GM08714 (cell line): ENCODE measurements at regions not wholly inside any gene's neighbourhood (a gene's known extent, or its start where the extent isn't known, plus 50 kb on each side); places are given as distances from the start of the nearest gene placed in this dataset.

Experiments
- H3K4me3 ChIP-seq: fragments of 200-500 bp; sonication (Bioruptor generic); 2 replicates; pipeline ENCODE4 v1.5.1; 2014; ENCODE audit warnings: mild to moderate bottlenecking, low read length, inconsistent platforms
- ZNF274 ChIP-seq: IDR thresholded peaks from 2 replicates; pipeline ENCODE4 v1.6.1; 2012; ENCODE audit warnings: mild to moderate bottlenecking, low read depth, low read length

- H3K4me3 ChIP-seq: no peak overlapping the region
- TF ChIP-seq ZNF274: no peak
These were observed 418.5 kb downstream of the SHQ1 start for GRCh38 chr3:72429589-72430353.

DNA sequence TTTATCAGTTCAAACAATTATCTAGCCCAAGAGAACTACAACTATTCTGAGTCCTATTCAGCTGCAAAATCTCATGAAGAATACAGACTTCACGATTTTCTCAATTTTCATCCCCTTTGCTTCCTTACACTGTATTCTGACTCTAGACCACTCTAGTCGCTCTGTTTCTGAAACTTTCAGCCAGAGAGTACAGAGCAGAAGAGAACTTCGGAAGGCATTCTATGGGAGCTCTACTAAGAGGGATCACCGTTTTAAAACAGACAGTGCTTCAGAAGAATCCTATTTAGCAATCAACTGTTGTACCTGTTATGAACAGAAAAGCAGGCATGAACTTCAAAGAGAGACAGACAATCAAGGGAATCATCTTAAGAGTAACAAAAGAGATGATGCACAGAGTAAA, 419.4 kb downstream of the SHQ1 start:
- no peak overlapping the region for H3K4me3 ChIP-seq
- TF ChIP-seq ZNF274: no peak

DNA sequence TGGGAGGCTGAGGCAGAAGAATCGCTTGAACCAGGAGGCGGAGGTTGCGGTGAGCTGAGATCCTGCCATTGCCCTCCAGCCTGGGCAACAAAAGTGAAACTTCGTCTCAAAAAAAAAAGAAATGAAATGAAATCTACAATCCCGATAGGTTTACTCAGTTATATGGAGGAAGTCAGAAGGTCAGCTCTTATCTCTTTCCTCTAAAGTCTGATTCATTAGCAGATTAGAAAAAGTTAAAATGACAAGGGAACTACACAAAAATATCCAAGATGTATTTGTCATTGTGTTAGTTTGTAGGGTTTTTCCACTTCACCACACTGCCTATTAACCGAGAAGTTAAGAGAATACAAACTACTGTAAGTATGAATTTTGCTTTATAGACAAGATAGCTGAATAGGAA, 420.6 kb downstream of the SHQ1 start:
- no peak for TF ChIP-seq ZNF274
- H3K4me3 ChIP-seq: no peak overlapping the region

DNA sequence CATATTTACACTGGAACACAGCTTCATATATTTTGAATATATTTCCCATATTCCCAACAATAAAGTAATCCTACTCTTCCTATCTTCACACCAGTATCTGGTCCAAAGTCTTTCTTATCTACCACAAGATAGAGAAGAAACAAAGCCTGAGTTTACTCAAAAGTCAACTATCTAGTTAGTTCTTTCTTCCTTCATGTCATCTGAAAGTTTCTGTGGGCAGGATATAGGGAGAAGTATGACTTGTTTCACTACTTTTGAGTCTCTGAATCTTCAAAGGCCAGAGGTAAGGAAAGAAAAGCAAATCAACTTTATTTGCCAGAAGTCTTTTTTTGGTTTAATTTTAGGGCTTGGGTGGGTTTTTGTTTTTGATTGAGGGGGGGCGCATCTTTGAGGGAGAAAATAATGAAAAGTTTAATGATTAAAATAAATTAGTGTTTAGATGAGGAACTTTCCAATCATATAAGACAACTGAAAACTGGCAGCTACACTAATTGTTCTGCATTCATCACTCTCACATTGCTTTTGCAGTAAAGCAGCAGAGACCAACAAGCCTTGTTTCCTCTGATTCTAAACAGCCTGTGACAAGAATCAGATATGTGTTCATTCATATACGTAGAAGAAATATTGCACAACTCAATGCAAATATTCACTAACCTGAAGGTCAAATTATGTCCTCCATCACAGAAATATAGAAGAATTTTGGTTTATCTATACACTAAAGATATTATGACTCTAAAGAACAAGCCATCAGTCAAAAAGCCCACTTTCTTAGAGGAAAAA, 421.4 kb downstream of the SHQ1 start:
- no peak for TF ChIP-seq ZNF274

DNA sequence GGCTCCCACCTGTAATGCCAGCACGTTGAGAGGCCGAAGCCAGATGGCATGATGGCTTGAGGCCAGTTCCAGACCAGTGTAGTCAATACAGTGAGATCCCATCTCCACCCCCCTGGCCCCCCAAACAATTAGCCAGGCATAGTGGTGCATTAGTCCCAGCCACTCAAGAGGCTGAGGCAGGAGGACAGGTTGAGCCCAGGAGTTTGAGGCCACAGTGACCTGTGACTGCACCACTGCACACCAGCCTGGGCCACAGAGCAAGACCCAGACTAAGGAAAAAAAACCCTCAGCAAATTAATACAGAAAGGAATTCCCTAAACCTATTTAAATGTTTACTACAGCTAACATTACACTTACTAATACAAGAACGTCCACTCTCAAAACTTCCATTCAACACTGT, 424.6 kb downstream of the SHQ1 start:
- TF ChIP-seq ZNF274: no peak

More for the DNA sequence above, 421.4 kb downstream of the SHQ1 start:
- H3K4me3 ChIP-seq: no peak overlapping the region

GRCh38 chr3:72421786-72422185, 426.5 kb downstream of the SHQ1 start:
- TF ChIP-seq ZNF274: no peak
- no peak overlapping the region for H3K4me3 ChIP-seq

More for the DNA sequence above, 424.6 kb downstream of the SHQ1 start:
- H3K4me3 ChIP-seq: no peak overlapping the region

DNA sequence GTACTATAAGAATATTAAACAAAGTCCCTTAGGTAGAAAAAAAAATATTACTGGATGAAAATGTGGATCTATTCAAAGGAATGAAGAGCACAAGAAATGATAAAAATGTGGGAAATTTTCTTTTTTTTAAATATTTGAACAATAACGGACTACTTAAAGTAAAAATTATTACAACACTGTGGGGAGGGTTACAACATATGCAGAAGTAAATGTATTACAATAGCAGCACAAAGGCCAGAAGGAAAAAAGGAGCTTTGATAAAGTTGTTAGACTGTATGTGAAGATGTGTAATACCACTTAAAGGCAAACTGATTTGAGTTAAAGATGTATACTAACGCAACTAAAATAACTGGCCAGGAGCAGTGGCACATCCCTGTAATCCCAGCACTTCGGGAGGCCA, 427.1 kb downstream of the SHQ1 start:
- no peak for TF ChIP-seq ZNF274
- no peak overlapping the region for H3K4me3 ChIP-seq

DNA sequence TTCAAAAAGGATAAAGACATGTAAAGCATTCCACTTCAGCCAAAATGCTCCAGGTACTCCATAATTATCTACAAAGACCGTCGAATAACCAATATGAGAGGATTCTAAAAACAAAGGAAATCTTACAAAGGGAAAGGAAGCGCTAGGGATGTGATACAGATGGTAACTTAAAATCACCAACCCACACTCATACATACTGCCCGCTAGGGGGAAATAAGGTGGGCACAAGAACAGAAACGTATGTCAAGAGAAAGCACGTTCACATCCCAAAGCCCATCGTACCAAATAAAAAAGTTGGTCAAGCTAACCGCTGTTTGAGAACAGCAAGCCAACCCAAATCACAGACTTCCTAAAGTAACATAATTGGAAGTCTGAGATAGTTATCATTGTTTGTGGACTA, 429.4 kb downstream of the SHQ1 start:
- no peak overlapping the region for H3K4me3 ChIP-seq
- TF ChIP-seq ZNF274: no peak

DNA sequence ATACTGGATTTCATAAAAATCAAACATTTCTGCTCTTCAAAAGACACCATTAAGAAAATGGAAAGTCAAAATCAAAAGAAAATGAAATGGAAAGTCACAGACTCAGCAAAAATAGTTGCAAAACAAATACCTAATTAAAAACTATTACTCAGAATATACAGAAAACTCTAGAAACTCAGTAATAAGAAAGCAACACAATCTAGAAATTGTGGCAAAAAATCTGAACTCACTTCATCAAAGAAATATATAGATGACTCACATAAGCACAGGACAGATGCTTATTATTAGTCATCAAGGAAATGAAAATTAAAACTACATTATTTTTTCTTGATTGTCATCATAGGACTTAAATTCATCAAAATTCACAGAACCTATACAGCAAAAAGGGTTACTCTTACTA, 430.0 kb downstream of the SHQ1 start:
- TF ChIP-seq ZNF274: no peak

DNA sequence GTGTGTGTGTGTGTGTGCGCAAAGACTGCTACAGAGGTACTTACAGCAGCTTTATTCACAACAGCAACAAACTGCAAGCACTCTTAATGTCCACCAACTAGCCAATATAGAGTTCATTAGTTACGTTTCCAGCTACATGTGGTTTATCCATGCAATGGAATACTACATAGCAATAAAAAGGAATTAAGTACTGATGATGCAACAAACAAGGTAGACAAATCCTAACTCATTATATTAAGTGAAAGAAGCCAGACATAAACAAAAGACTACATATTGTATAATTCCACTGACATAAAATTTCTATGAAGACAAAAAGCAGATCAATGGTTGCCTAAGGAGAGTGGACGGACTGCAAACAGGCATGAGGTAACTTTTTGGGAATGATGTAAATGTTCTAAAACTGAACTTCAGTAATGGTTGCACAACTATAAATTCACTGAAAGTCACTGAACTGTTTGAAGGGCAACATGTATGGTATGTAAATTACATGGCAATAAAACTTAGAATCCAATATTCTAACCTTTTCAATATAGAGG, 433.7 kb downstream of the SHQ1 start:
- no peak overlapping the region for H3K4me3 ChIP-seq
- no peak for TF ChIP-seq ZNF274

More for the DNA sequence above, 430.0 kb downstream of the SHQ1 start:
- no peak overlapping the region for H3K4me3 ChIP-seq

DNA sequence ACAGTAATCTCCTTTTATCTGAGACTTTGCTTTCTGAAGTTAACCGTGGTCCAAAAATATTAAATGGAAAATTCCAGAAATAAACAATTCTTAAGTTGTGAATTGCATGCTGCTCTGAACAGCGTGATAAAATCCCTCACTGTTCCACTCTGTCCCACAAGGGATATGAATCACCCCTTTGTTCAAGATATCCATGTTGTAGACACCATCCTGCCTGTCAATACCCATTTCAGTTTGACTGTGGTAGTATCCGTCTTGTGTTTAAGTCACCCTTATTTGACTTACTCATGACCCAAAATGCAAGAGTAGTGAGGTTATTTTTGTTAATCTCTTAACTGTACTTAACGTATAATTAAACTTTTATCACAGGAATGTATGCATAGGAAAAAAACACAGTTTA, 435.0 kb downstream of the SHQ1 start:
- no peak overlapping the region for H3K4me3 ChIP-seq
- TF ChIP-seq ZNF274: no peak

DNA sequence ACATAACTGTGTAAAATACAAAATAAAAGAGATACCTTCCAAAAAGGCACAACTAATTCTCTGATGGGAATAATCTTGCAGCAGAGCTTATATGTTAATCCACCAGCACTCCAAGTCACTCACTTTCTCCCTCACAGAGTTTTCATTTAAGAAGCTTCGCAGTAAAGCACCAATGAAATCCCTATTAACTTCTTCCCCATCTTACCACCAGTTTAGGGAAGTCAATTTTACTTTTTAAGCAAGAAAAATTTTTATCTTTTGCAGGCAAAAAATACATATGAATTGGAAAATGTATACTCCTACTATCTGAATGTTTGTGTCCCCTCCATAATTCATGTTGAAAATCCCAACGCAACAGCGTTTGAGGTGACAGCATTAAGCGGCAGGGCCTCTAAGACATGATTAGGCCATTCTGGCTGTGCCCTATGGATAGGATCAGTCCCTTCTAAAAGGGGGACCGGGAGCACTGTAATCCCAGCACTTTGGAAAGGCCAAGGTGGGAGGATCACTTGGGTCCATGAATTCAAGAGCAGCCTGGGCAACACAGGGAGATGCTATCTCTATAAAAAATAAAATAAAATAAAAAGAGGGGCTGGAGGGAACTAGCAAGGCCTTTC, 435.8 kb downstream of the SHQ1 start:
- no peak overlapping the region for H3K4me3 ChIP-seq
- TF ChIP-seq ZNF274: no peak

DNA sequence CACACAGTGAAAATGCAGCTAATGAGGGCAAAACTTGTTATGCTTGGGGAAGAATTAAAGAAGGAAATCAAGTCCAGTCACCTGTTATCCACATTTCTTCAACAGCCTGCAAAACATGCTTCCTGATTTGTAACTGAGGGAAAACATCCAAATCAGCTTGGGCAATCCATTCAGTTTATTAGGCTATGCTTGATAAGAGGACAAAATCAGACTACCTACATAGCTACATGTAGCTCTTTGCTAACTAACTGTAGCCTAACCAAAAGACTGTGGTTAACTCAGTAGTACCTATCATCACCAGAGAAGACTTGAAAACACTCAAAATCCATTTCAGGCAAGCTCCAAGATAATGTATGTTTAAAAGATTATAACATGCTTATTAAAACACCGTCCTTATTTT, 436.4 kb downstream of the SHQ1 start:
- TF ChIP-seq ZNF274: no peak
- H3K4me3 ChIP-seq: no peak overlapping the region

DNA sequence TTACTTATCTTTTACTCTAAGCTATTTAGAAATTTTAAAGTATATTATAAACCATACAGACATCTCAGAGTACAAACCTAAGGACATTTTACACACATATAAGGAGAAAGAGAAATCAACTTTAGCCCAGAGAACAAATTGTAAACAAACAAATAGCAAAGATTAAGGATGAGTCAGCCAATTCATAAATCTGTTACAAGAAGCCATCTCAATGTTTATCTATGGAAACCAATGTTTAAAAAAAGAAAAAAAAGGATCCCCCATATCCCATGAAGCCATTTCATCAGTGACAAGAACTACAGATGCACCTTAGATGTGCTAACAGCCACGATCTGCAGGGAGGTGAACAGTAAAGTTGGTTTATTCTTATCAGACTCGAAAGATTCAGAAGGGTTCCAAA, 437.1 kb downstream of the SHQ1 start:
- no peak for TF ChIP-seq ZNF274
- H3K4me3 ChIP-seq: no peak overlapping the region

- TF ChIP-seq ZNF274: no peak
- H3K4me3 ChIP-seq: no peak overlapping the region
These were observed 439.1 kb downstream of the SHQ1 start for GRCh38 chr3:72408983-72409779.
